Tibial artery (tissue), 4 donors: ENCODE measurements at regions not wholly inside any gene's neighbourhood (a gene's known extent, or its start where the extent isn't known, plus 50 kb on each side); places are given as distances from the start of the nearest gene placed in this dataset.

Source experiments
- DNase-seq, 2 donors: peaks; one replicate each; pipeline ENCODE4 v3.0.0-alpha.2; 2019
- H3K27ac ChIP-seq, 2 donors: fragments of 200-600 bp; sonication (generic) in 1 of 2; 1 replicate in 1 of 2; 2 replicates in 1 of 2; pipeline ENCODE4 v1.5.1; 2018 to 2019; ENCODE audit warnings: mild to moderate bottlenecking in 1 of 2
- H3K27me3 ChIP-seq, 2 donors: fragments of 200-600 bp; sonication (generic) in 1 of 2; one replicate each; pipeline versions ENCODE4 v1.5.1 to v1.6.0; 2016 to 2019
- H3K36me3 ChIP-seq, 3 donors: fragments of 200-600 bp; sonication (generic) in 2 of 3; one replicate each; pipeline ENCODE4 v1.5.1; 2016 to 2019; ENCODE audit warnings: mild to moderate bottlenecking in 2 of 3
- H3K4me1 ChIP-seq, 4 donors: fragments of 200-600 bp; sonication (generic) in 2 of 4; 1 replicate in 3 of 4; 2 replicates in 1 of 4; pipeline ENCODE4 v1.5.1; 2016 to 2019
- H3K4me3 ChIP-seq, 2 donors: fragments of 200-600 bp; sonication (generic) in 1 of 2; 1 replicate in 1 of 2; 2 replicates in 1 of 2; pipeline ENCODE4 v1.5.1; 2018 to 2019; ENCODE audit warnings: mild to moderate bottlenecking in 2 of 2
- H3K9me3 ChIP-seq, 3 donors: fragments of 200-600 bp; sonication (generic) in 1 of 3; one replicate each; pipeline ENCODE4 v1.5.1; 2016 to 2019
- intact Hi-C: fragments of 100-400 bp; cut with DNase I; formaldehyde crosslinking; loops from one replicate; pipeline ENCODE4 v1.15.0; 2023; ENCODE audit warnings: low total_unique reads
- TF ChIP-seq, protein P1 (sequence below), 2 experiments: fragments of 200-600 bp in 1 of 2; fragments of 450-650 bp in 1 of 2; IDR thresholded peaks; one replicate each; pipeline ENCODE4 v1.5.1; 2017 to 2019; ENCODE audit warnings: antibody characterized with exemption in 2 of 2, mild to moderate bottlenecking in 1 of 2, moderate library complexity in 1 of 2

- Histone ChIP-seq H3K4me1 (no peaks in the 10 kb centered on the region), H3K36me3 (no peaks in the 10 kb centered on the region), H3K9me3 (no peaks in the 10 kb centered on the region), H3K27ac (no peak overlapping the region), H3K27me3 (no peaks in the 10 kb centered on the region), H3K4me3 (no peak overlapping the region)
- TF ChIP-seq, protein P1, sequence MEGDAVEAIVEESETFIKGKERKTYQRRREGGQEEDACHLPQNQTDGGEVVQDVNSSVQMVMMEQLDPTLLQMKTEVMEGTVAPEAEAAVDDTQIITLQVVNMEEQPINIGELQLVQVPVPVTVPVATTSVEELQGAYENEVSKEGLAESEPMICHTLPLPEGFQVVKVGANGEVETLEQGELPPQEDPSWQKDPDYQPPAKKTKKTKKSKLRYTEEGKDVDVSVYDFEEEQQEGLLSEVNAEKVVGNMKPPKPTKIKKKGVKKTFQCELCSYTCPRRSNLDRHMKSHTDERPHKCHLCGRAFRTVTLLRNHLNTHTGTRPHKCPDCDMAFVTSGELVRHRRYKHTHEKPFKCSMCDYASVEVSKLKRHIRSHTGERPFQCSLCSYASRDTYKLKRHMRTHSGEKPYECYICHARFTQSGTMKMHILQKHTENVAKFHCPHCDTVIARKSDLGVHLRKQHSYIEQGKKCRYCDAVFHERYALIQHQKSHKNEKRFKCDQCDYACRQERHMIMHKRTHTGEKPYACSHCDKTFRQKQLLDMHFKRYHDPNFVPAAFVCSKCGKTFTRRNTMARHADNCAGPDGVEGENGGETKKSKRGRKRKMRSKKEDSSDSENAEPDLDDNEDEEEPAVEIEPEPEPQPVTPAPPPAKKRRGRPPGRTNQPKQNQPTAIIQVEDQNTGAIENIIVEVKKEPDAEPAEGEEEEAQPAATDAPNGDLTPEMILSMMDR (IDR thresholded peaks at IDR 0.05): no peak
- no peak for DNase-seq
- intact Hi-C loops: no loop called here
These were observed 149.1 kb upstream of the MAGI3 start for GRCh38 chr1:113241237-113241636.

- Histone ChIP-seq H3K27ac (no peak overlapping the region), H3K36me3 (no peaks in the 10 kb centered on the region), H3K27me3 (no peaks in the 10 kb centered on the region), H3K4me3 (no peak overlapping the region), H3K9me3 (no peaks in the 10 kb centered on the region), H3K4me1 (peaks cover 0 to under 1% (median 0%) of the 10 kb centered on the region in 4 donors)
- TF ChIP-seq, protein P1 (IDR thresholded peaks at IDR 0.05): no peak
- no peak for DNase-seq
- intact Hi-C loops: no loop called here
These were observed 147.8 kb upstream of the MAGI3 start for GRCh38 chr1:113242481-113242880.

GRCh38 chr1:113243529-113243928 lies 146.8 kb upstream of the MAGI3 start:
- TF ChIP-seq, protein P1 (IDR thresholded peaks at IDR 0.05): no peak
- intact Hi-C loops: no loop called here

GRCh38 chr1:113244112-113244820 lies 146.0 kb upstream of the MAGI3 start:
- intact Hi-C loops: no loop called here

More at GRCh38 chr1:113243529-113243928, 146.8 kb upstream of the MAGI3 start:
- H3K9me3 ChIP-seq: no peaks in the 10 kb centered on the region
- H3K36me3 ChIP-seq: no peaks in the 10 kb centered on the region
- H3K27me3 ChIP-seq: no peaks in the 10 kb centered on the region
- no peak for DNase-seq
- H3K27ac ChIP-seq: no peak overlapping the region
- H3K4me1 ChIP-seq: peaks cover 0 to 3% (median 0%) of the 10 kb centered on the region in 4 donors
- no peak overlapping the region for H3K4me3 ChIP-seq

DNA sequence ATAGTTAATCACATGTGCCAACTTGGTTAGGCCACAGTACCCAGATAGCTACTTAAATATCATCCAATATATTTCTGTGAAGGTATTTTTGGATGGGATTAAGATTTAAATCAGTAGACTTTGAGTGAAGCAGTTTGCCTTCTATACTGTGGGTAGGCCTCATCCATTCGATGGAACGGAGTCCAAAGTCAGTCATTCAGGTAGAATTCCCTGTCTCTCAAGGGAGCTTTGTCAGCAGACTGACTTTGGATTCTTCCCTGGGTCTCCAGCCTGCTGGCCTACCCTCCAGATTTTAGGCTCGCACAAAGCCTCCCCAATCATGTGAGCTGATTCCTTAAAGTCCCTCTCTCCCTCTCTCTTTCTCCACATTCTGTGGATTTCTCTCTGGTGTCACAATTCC lies 145.1 kb upstream of the MAGI3 start:
- H3K36me3 ChIP-seq: no peaks in the 10 kb centered on the region
- no peaks in the 10 kb centered on the region for H3K27me3 ChIP-seq
- H3K4me1 ChIP-seq: peaks cover 0 to 3% (median 0%) of the 10 kb centered on the region in 4 donors
- intact Hi-C loops: no loop called here
- H3K27ac ChIP-seq: no peak overlapping the region
- TF ChIP-seq, protein P1 (IDR thresholded peaks at IDR 0.05): no peak
- no peak overlapping the region for H3K4me3 ChIP-seq
- no peak for DNase-seq
- H3K9me3 ChIP-seq: no peaks in the 10 kb centered on the region

More at GRCh38 chr1:113244112-113244820, 146.0 kb upstream of the MAGI3 start:
- Histone ChIP-seq H3K9me3 (no peaks in the 10 kb centered on the region), H3K27me3 (no peaks in the 10 kb centered on the region), H3K27ac (no peak overlapping the region), H3K4me1 (peaks cover 0 to 3% (median 0%) of the 10 kb centered on the region in 4 donors), H3K4me3 (no peak overlapping the region), H3K36me3 (no peaks in the 10 kb centered on the region)
- TF ChIP-seq, protein P1 (IDR thresholded peaks at IDR 0.05): no peak
- DNase-seq: no peak
